Heart left ventricle (tissue), 13 donors: ENCODE measurements at regions not wholly inside any gene's neighbourhood (a gene's known extent, or its start where the extent isn't known, plus 50 kb on each side); places are given as distances from the start of the nearest gene placed in this dataset.

Experiments
- POLR2A ChIP-seq, 2 donors: fragments of 450-650 bp; IDR thresholded peaks; one replicate each; pipeline ENCODE4 v1.6.1; 2017; ENCODE audit warnings: antibody characterized with exemption in 2 of 2, mild to moderate bottlenecking in 2 of 2, moderate library complexity in 2 of 2
- TF ChIP-seq, protein P1 (sequence below), 12 donors: fragments of 200-600 bp; sonication (generic) in 4 of 12; IDR thresholded peaks; one replicate each; pipeline versions ENCODE4 v1.5.0 to v1.8.0; 2018 to 2022; ENCODE audit warnings: antibody characterized with exemption in 12 of 12, mild to moderate bottlenecking in 5 of 12
- donor health status: ischemic (EF 13 %, LVEDD 7.1; RV severe dilation, severe dysfunction).
- donor health status: DM: no; HTN: yes; CAD: no.
- donor health status: DM: no; HTN: no; CAD: no.
- donor health status: ischemic (EF 25% LVEDD 6.9; RV normal size, moderate dysfunction).
- donor health status: ischemic (EF 25% LVEDD 5.7; RV mildly dilated, moderate dysfunction).
- donor health status: ischemic (EF 35%, LVEDD 5.7; RV mildly dilated, moderate dysfunction).
- donor health status: nonischemic (EF 11% LVEDD 7.7; RV severe dilation, severe dysfunction).
- donor health status: DM: yes; HTN: yes; CAD: no.
- donor health status: PGD.
- donor health status: ischemic (EF 29% LVEDD 5.4; RV normal size, mild dysfunction).
- donor health status: nonischemic (EF 23%, LVEDD 6.1; RV moderate dilation, normal function).

DNA sequence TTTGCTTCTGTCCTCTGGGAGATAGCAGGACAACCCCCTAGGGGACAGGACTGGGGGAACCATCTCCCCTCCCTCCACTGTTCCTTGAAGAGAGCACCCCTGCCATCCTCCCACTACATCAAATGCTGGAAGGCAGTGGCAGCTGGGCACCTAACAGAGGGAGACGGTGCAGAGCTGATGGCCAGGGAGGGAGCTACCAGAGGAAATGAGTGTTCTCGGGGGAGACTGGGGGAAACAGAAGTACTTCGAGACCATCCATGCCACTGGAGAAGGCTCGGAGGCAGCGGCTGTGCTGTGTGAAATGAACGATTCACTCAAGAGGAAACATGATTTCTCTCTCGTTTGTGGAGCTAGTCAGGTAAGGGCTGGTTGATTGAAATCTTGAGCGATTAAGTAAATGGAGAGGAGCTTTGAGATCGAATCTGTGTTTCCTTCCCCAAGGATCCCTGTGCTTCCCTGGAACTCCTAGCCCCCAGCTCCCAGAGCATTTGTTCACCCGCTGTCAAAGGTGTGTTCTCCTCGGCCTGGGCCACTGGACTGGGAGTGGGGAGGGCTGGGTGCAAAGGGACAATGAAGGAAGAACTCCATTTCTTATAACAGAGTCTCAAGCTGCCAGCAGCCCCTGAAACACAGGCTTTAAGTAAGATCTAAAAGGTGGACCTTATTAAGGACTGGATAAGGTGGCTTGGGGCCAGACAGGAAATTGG is 261.3 kb upstream of the MOCS1 start:
- TF ChIP-seq, protein P1, sequence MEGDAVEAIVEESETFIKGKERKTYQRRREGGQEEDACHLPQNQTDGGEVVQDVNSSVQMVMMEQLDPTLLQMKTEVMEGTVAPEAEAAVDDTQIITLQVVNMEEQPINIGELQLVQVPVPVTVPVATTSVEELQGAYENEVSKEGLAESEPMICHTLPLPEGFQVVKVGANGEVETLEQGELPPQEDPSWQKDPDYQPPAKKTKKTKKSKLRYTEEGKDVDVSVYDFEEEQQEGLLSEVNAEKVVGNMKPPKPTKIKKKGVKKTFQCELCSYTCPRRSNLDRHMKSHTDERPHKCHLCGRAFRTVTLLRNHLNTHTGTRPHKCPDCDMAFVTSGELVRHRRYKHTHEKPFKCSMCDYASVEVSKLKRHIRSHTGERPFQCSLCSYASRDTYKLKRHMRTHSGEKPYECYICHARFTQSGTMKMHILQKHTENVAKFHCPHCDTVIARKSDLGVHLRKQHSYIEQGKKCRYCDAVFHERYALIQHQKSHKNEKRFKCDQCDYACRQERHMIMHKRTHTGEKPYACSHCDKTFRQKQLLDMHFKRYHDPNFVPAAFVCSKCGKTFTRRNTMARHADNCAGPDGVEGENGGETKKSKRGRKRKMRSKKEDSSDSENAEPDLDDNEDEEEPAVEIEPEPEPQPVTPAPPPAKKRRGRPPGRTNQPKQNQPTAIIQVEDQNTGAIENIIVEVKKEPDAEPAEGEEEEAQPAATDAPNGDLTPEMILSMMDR (IDR thresholded peaks at IDR 0.05), result no peak
- no peak for TF ChIP-seq POLR2A (IDR thresholded peaks at IDR 0.05)
